Neural cell (in vitro differentiated cells): ENCODE measurements at regions not wholly inside any gene's neighbourhood (a gene's known extent, or its start where the extent isn't known, plus 50 kb on each side); places are given as distances from the start of the nearest gene placed in this dataset.

Experiments
- CTCF ChIP-seq: fragments of 450-650 bp; IDR thresholded peaks from 2 replicates; pipeline ENCODE4 v1.5.1; 2014; ENCODE audit warnings: antibody characterized with exemption, mild to moderate bottlenecking, moderate library complexity; ENCODE audit not compliant: poor library complexity, severe bottlenecking
- EP300 ChIP-seq: fragments of 450-650 bp; conservative IDR thresholded peaks from 2 replicates; pipeline ENCODE4 v1.6.1; 2014; ENCODE audit warnings: antibody characterized with exemption, mild to moderate bottlenecking, moderate library complexity; ENCODE audit not compliant: poor library complexity, severe bottlenecking
- EZH2 ChIP-seq: fragments of 200-600, 300-800 bp; shearing (Covaris generic), sonication (generic); IDR thresholded peaks from 2 replicates; pipeline ENCODE4 v1.6.1; 2014; ENCODE audit warnings: antibody characterized with exemption, low read length, borderline replicate concordance, mild to moderate bottlenecking; ENCODE audit not compliant: insufficient read depth, poor library complexity, severe bottlenecking
- POLR2AphosphoS5 ChIP-seq: IDR thresholded peaks from 2 replicates; pipeline ENCODE4 v1.6.1; 2012
- RAD21 ChIP-seq: fragments of 450-650 bp; conservative IDR thresholded peaks from 2 replicates; pipeline ENCODE4 v1.6.1; 2014; ENCODE audit warnings: antibody characterized with exemption, mild to moderate bottlenecking, moderate library complexity
- TAF1 ChIP-seq: IDR thresholded peaks from 2 replicates; pipeline ENCODE4 v1.6.1; 2012; ENCODE audit warnings: low read depth

GRCh38 chr21:19640964-19641363 lies 1237.4 kb upstream of the TMPRSS15 start:
- TF ChIP-seq CTCF (no peak), RAD21 (no peak), EZH2 (no peak), TAF1 (no peak), POLR2AphosphoS5 (no peak), EP300 (no peak)
